ENCODE measurements at regions not wholly inside any gene's neighbourhood (a gene's known extent, or its start where the extent isn't known, plus 50 kb on each side); places are given as distances from the start of the nearest gene placed in this dataset.

- TF ChIP-seq POLR2A (IDR thresholded peaks at IDR 0.05) (no peak), CTCF (IDR thresholded peaks at IDR 0.05) (no peak)
These were observed 367.0 kb downstream of the STK39 start for GRCh38 chr2:167880415-167880814.
